BLaER1 (cell line): ENCODE measurements at regions not wholly inside any gene's neighbourhood (a gene's known extent, or its start where the extent isn't known, plus 50 kb on each side); places are given as distances from the start of the nearest gene placed in this dataset.

ENCODE experiments used
- H3K27ac ChIP-seq: shearing (Covaris generic); formaldehyde crosslinking; 2 replicates; pipeline ENCODE4 v1.8.1; 2022
- H3K27me3 ChIP-seq: shearing (Covaris generic); formaldehyde crosslinking; 2 replicates; pipeline ENCODE4 v1.8.1; 2022
- H3K36me3 ChIP-seq: shearing (Covaris generic); formaldehyde crosslinking; 2 replicates; pipeline ENCODE4 v1.8.1; 2022
- H3K4me1 ChIP-seq: shearing (Covaris generic); formaldehyde crosslinking; 2 replicates; pipeline ENCODE4 v1.8.1; 2022
- H3K4me2 ChIP-seq: shearing (Covaris generic); formaldehyde crosslinking; 2 replicates; pipeline ENCODE4 v1.8.1; 2022
- H3K4me3 ChIP-seq: shearing (Covaris generic); formaldehyde crosslinking; 2 replicates; pipeline ENCODE4 v1.8.1; 2022
- H3K9ac ChIP-seq: shearing (Covaris generic); formaldehyde crosslinking; 2 replicates; pipeline ENCODE4 v1.8.1; 2022
- H3K9me3 ChIP-seq: shearing (Covaris generic); formaldehyde crosslinking; 2 replicates; pipeline ENCODE4 v1.8.1; 2022
- H4K20me1 ChIP-seq: shearing (Covaris generic); formaldehyde crosslinking; 2 replicates; pipeline ENCODE4 v1.8.1; 2022
- Cebpa-rat ChIP-seq: shearing (Covaris generic); IDR thresholded peaks from 2 replicates; pipeline ENCODE4 v1.8.1; 2022

DNA sequence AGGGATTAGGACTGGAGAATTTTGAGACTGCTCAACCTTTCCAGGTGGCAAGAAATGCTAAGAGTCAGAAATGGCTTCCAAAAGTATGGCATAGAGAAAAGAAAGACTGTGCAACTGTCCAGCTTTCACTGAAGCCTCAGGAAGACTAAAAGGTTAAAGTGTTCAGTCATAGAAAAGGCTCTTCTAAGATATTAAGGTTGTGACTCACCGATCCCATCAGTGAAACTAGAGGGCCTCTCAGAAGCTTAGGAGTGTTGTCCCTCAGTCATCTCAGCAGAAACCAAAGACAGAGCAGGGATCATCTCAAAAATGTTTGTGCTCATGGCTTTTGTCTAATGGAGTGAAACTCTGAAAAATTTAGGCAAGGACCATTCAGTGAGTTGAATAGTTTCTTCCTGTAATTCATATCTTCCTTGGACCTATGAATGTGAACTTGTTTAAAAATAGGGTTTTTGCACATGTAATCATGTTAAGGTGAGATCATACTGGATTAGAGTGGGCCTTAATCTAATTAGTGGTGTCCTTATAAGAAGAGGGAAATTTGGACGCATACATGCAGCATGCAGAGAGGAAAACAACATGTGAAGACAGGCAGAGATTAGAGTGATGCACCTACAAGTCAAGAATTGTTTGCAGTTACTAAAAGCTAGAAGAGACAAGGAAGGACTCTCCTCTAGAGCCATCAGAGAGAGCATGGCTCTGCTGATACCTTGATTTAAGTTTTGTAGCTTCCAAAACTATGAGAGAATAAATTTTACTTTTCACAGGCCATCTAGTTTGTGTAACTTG, 71.3 kb downstream of the RPE65 start:
- Histone ChIP-seq H3K27me3 (no peaks in the 10 kb centered on the region), H3K4me2 (no peak overlapping the region), H3K9me3 (no peaks in the 10 kb centered on the region), H3K9ac (no peak overlapping the region), H3K4me1 (no peaks in the 10 kb centered on the region), H4K20me1 (no peaks in the 10 kb centered on the region), H3K27ac (no peak overlapping the region), H3K36me3 (no peaks in the 10 kb centered on the region), H3K4me3 (no peak overlapping the region)
- TF ChIP-seq Cebpa-rat = no peak

DNA sequence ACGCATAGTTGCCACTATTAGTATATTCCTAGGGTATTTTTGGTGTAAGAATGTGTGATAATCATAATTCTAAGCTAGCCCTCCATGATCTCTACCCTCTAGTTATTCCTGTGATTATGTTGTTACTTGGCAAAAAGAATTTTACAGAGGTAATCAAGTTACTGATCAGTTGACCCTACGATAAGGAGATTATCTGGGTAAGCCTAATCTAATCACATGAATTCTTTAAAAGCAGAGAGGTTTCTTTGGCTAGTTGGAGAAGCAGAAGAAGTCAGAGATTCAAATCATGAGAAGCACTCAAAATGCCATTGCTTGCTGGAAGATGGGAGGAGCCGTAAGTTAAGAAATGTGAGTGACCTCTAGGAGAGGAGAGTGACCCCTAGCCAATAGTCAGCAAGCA, 72.7 kb downstream of the RPE65 start:
- Histone ChIP-seq H3K4me2 (no peak overlapping the region), H3K9ac (no peak overlapping the region), H4K20me1 (no peaks in the 10 kb centered on the region), H3K4me3 (no peak overlapping the region), H3K9me3 (no peaks in the 10 kb centered on the region), H3K4me1 (no peaks in the 10 kb centered on the region), H3K36me3 (no peaks in the 10 kb centered on the region), H3K27me3 (no peaks in the 10 kb centered on the region), H3K27ac (no peak overlapping the region)
- TF ChIP-seq Cebpa-rat = no peak

DNA sequence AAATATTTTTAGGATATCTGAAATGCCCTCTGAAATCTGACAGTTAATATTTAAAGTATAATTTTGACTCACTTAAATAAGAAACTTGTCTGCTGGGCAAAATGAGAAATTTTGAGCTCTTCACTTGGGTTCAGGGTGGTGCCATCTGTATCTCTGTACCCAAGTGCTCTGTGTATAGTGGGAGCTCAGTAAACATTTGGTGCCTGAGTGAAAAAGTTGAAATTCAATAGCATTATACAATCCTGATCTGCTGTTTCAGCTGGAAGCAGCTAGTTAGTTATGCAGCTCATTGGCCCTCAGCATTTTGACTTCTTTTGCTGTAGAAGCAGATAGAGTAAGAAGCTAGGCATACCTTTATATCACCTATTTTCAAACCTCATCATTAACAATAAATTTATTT, 73.3 kb downstream of the RPE65 start:
- H3K9ac ChIP-seq = no peak overlapping the region
- H3K36me3 ChIP-seq = no peaks in the 10 kb centered on the region
- no peaks in the 10 kb centered on the region for H4K20me1 ChIP-seq
- H3K9me3 ChIP-seq = no peaks in the 10 kb centered on the region
- no peak overlapping the region for H3K4me2 ChIP-seq
- TF ChIP-seq Cebpa-rat = no peak
- H3K27me3 ChIP-seq = no peaks in the 10 kb centered on the region
- H3K4me3 ChIP-seq = no peak overlapping the region
- H3K27ac ChIP-seq = no peak overlapping the region
- H3K4me1 ChIP-seq = no peaks in the 10 kb centered on the region

DNA sequence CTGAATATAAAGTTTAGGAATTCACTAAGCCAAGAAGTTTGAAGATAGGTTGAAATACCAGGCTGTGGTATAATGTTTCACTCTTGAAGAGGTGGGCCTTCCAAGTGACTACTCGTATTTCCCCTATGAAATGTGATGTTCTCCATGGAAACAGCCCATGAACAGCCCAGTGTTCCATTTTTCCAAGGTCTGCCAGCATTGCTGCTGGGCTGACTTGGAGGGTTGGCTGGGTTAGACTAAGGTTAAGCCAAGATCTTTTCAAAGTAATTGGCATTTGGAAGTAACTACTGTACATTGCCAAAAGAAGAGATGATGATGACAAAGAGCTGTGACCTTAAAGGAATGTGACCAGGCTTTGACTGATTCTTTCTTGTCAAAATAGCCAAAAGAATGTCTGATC, 73.8 kb downstream of the RPE65 start:
- H3K9ac ChIP-seq = no peak overlapping the region
- no peak overlapping the region for H3K4me2 ChIP-seq
- no peak for TF ChIP-seq Cebpa-rat
- no peak overlapping the region for H3K4me3 ChIP-seq
- no peaks in the 10 kb centered on the region for H4K20me1 ChIP-seq
- H3K4me1 ChIP-seq = no peaks in the 10 kb centered on the region
- no peaks in the 10 kb centered on the region for H3K27me3 ChIP-seq
- no peaks in the 10 kb centered on the region for H3K36me3 ChIP-seq
- no peak overlapping the region for H3K27ac ChIP-seq
- H3K9me3 ChIP-seq = no peaks in the 10 kb centered on the region

DNA sequence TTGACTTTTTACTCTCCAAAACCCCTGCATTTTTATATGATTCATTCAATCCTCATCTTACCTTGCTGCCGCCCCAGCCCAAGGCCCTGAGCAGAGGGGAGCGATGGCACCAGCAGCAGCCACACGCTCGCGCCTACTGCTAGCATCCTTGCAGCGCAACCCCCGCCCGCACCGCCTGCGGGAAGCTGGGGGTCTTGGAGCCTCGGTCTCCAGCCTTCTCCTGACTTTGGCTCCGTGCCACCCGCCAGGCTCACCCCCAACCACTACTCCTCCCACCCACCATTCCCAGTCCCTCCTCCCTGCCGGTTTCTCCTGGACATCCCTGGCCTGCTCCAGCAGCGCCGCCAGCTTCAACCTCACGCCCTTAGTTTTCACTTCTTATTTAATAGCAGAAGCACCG, 76.6 kb downstream of the RPE65 start:
- Histone ChIP-seq H3K27me3 (no peaks in the 10 kb centered on the region), H3K4me1 (no peaks in the 10 kb centered on the region), H3K9ac (no peak overlapping the region), H3K4me3 (no peak overlapping the region), H3K9me3 (no peaks in the 10 kb centered on the region), H4K20me1 (no peaks in the 10 kb centered on the region), H3K4me2 (no peak overlapping the region), H3K27ac (no peak overlapping the region), H3K36me3 (no peaks in the 10 kb centered on the region)
- no peak for TF ChIP-seq Cebpa-rat

DNA sequence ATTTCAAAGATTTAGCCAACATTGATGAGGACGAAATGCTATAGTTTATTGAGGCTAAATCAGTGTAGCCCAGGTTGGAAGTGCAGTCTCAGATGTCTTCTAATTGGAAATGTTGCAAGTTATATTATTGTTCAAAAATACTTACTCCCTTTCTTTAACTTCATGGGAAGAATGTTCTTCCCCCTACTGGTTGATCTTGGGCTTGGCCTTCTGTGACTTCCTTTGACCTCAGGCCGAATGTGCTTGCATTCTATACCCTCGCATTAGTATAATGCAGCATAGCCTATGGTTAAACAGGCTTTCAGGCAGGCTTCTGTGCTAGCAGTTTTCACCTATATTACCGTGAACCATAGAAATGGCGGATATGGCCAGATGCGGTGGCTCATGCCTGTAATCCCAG, 77.3 kb downstream of the RPE65 start:
- no peaks in the 10 kb centered on the region for H3K36me3 ChIP-seq
- H3K9me3 ChIP-seq = no peaks in the 10 kb centered on the region
- no peak overlapping the region for H3K4me2 ChIP-seq
- H3K9ac ChIP-seq = no peak overlapping the region
- H3K27ac ChIP-seq = no peak overlapping the region
- H3K4me3 ChIP-seq = no peak overlapping the region
- TF ChIP-seq Cebpa-rat = no peak
- no peaks in the 10 kb centered on the region for H3K27me3 ChIP-seq
- H4K20me1 ChIP-seq = no peaks in the 10 kb centered on the region
- no peaks in the 10 kb centered on the region for H3K4me1 ChIP-seq

DNA sequence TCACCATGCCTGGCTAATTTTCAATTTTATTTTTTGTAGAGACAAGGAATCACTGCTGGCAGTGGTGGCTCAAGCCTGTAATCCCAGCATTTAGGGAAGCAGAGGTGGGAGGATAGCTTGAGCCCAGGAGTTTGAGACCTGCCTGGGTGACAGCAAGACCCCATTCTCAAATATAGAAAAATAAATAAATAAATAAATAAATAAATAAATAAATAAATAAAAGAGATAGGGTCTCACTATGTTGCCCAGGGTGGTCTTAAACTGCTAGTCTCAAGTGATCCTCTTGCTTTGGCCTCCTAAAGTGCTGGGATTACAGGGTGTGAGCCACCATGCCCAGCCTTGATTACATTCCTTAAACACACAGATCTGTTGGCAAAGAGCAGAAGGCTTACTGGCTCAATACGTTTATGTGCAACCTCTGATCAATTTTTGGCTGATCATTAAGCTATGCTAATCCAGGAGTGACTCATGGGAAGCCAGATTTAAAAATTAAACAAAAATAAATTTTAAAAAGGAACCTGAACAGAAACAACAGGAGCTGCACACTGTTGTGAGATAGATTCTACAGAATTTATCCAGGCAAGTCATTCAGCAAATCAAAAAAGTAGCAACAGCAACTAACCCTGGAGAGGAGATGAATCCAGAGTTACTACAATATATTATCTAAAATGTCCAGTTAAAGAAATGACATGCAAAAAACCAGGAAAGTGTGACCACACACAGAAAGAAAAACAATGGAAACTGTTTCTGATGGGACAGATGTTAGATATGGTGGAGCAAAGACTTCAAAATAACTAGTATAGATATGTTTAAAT, 79.4 kb downstream of the RPE65 start:
- Histone ChIP-seq H4K20me1 (no peaks in the 10 kb centered on the region), H3K36me3 (no peaks in the 10 kb centered on the region), H3K4me2 (no peak overlapping the region), H3K4me1 (no peaks in the 10 kb centered on the region), H3K27me3 (no peaks in the 10 kb centered on the region), H3K4me3 (no peak overlapping the region), H3K9me3 (no peaks in the 10 kb centered on the region), H3K27ac (no peak overlapping the region), H3K9ac (no peak overlapping the region)
- no peak for TF ChIP-seq Cebpa-rat

GRCh38 chr1:68366572-68366971, 83.2 kb downstream of the RPE65 start:
- Histone ChIP-seq H3K36me3 (no peaks in the 10 kb centered on the region), H3K27me3 (no peaks in the 10 kb centered on the region), H3K4me3 (no peak overlapping the region), H3K9ac (no peak overlapping the region), H3K4me2 (no peak overlapping the region), H3K9me3 (no peaks in the 10 kb centered on the region), H4K20me1 (no peaks in the 10 kb centered on the region), H3K4me1 (no peaks in the 10 kb centered on the region), H3K27ac (no peak overlapping the region)
- no peak for TF ChIP-seq Cebpa-rat

DNA sequence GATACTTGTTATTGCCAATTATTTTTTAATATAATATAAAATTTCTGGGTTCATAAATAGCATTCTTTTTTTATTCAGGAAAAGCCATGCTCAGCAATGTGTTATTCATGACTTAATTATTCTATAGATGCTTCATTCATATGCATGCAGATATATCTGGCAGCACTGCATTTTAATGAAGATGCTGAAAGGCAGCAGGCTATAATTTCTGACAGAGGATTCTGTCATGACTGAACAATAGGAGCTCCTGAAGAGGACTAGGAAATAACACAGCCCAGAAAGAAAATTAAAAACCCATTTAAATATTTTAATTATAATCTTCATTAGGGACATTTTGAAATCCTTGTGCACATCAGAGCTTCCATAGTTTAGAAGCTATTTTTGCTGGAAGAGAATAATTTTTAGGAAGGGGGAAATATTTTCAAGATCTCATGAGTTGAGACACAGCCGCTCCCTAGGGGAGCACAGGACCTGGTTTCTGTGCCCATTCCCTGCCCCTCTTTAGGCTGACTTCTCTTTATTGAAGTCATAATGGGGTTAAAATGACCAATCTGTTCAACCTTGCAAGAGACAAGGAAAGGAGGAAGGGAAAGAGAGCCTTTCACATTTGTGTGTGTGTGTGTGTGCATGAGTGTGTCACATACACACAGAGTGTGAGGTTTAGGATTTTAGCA, 83.9 kb downstream of the RPE65 start:
- no peaks in the 10 kb centered on the region for H3K9me3 ChIP-seq
- no peak overlapping the region for H3K4me2 ChIP-seq
- TF ChIP-seq Cebpa-rat = no peak
- H3K9ac ChIP-seq = no peak overlapping the region
- no peak overlapping the region for H3K4me3 ChIP-seq
- no peak overlapping the region for H3K27ac ChIP-seq
- H4K20me1 ChIP-seq = no peaks in the 10 kb centered on the region
- H3K4me1 ChIP-seq = no peaks in the 10 kb centered on the region
- H3K36me3 ChIP-seq = no peaks in the 10 kb centered on the region
- H3K27me3 ChIP-seq = no peaks in the 10 kb centered on the region

- H3K27ac ChIP-seq = no peak overlapping the region
- no peak overlapping the region for H3K4me2 ChIP-seq
- H3K4me3 ChIP-seq = no peak overlapping the region
- no peaks in the 10 kb centered on the region for H4K20me1 ChIP-seq
- H3K27me3 ChIP-seq = no peaks in the 10 kb centered on the region
- H3K36me3 ChIP-seq = no peaks in the 10 kb centered on the region
- no peak overlapping the region for H3K9ac ChIP-seq
- TF ChIP-seq Cebpa-rat = no peak
- H3K4me1 ChIP-seq = no peaks in the 10 kb centered on the region
- no peaks in the 10 kb centered on the region for H3K9me3 ChIP-seq
Measured at GRCh38 chr1:68363339-68363738, 86.4 kb downstream of the RPE65 start.
